Mucosa of rectum (tissue), 2 donors: ENCODE measurements at regions not wholly inside any gene's neighbourhood (a gene's known extent, or its start where the extent isn't known, plus 50 kb on each side); places are given as distances from the start of the nearest gene placed in this dataset.
A peak's percentile ranks its signal among the peaks of the same experiment; 100 is the strongest.
"Not testable (repeated sequence)": the region's sequence is repeated elsewhere in the genome, so short reads cannot be mapped to it uniquely, and the experiment has no call there.

Experiments
- H3K27ac ChIP-seq, 2 donors: one replicate each; pipeline ENCODE4 v1.7.0; 2013; ENCODE audit warnings: inconsistent platforms in 2 of 2, low read depth in 2 of 2, low read length in 2 of 2
- H3K27me3 ChIP-seq, 2 donors: one replicate each; pipeline ENCODE4 v1.7.0; 2013; ENCODE audit warnings: low read length in 2 of 2; ENCODE audit not compliant: control insufficient read depth in 2 of 2, insufficient read depth in 2 of 2
- H3K36me3 ChIP-seq, 2 donors: one replicate each; pipeline ENCODE4 v1.7.0; 2013; ENCODE audit warnings: low read length in 2 of 2; ENCODE audit not compliant: control insufficient read depth in 2 of 2, insufficient read depth in 2 of 2
- H3K4me1 ChIP-seq, 2 donors: one replicate each; pipeline ENCODE4 v1.7.0; 2013; ENCODE audit warnings: low read length in 2 of 2, mild to moderate bottlenecking in 1 of 2; ENCODE audit not compliant: control insufficient read depth in 2 of 2, insufficient read depth in 2 of 2
- H3K4me3 ChIP-seq, 2 donors: one replicate each; pipeline ENCODE4 v1.7.0; 2013; ENCODE audit warnings: low read length in 2 of 2
- H3K9ac ChIP-seq, 2 donors: one replicate each; pipeline ENCODE4 v1.7.0; 2013; ENCODE audit warnings: low read length in 2 of 2, low read depth in 1 of 2, mild to moderate bottlenecking in 1 of 2
- H3K9me3 ChIP-seq, 2 donors: one replicate each; pipeline ENCODE4 v1.7.0; 2013; ENCODE audit warnings: low read length in 2 of 2; ENCODE audit not compliant: control insufficient read depth in 2 of 2
- donor health status: healthy.
- donor health status: Normal muscosa, but diverticular disease.

- peak overlapping the region in 1 of 2 donors; percentile 16 for H3K9ac ChIP-seq
- H3K27ac ChIP-seq = peak overlapping the region in 1 of 2 donors; percentile 45
- H3K36me3 ChIP-seq = no peaks in the 10 kb centered on the region
- no peak overlapping the region for H3K4me3 ChIP-seq
- no peaks in the 10 kb centered on the region for H3K9me3 ChIP-seq
- no peaks in the 10 kb centered on the region for H3K27me3 ChIP-seq
- H3K4me1 ChIP-seq = peaks cover 13 to 18% of the 10 kb centered on the region in 2 donors
Measured at GRCh38 chr1:234851450-234852438, 241.8 kb upstream of the IRF2BP2 start.

DNA sequence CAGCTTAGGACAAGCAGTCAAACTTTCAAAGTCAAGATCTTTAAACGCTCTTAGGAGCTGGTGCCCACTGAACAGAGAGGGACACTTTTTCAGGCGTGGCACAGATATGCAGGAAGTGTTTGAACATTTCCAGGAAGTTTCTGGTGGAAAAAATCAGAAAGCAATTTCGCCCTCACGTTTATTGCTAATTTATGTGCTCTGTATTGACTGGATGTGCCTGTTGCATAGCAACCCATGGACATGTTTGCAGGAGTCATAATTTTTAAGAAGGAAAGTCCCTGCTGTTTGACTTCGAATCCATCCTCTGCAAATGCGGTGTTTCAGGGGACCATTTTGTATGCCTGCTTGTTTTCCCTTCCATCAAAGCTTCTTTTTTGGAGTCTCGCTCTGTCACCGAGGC, 239.9 kb upstream of the IRF2BP2 start:
- Histone ChIP-seq H3K9me3 (no peaks in the 10 kb centered on the region), H3K4me1 (peaks cover 13 to 20% of the 10 kb centered on the region in 2 donors), H3K27ac (peak overlapping the region; percentile 64 to 71), H3K4me3 (no peak overlapping the region), H3K36me3 (no peaks in the 10 kb centered on the region), H3K27me3 (no peaks in the 10 kb centered on the region), H3K9ac (no peak overlapping the region)

DNA sequence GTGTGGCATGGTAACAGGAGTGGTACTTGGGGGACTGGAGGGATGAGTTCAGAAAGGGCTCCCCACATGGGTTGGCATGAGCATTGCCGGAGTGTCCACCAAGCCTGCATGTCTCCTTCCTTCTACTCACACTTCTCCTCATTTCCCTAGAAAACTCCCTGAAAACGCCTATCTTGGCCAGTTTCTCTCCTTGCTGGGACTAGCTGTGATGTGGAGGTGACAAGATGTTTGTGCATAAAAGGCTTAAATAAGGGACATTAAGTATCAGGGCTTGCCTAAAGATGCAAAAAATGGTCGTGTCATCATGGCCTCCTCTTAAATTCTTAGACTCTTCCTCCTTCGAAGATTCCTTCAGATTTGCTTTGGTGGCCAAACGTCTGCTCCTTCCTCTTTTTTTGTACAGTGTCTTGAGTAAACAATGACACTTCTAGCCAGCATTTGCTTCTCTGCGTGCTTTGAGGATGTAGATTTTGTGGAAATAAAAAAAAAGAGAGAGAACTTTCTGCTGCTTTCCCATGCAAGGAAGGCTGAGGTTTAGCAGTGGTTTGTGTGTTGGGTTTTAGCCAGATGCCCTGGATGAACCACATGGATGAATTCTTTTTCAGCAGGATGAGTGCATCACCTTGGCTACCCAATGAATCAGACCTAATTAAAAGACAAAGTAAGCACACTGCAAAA, 239.1 kb upstream of the IRF2BP2 start:
- Histone ChIP-seq H3K9ac (no peak overlapping the region), H3K27me3 (no peaks in the 10 kb centered on the region), H3K9me3 (no peaks in the 10 kb centered on the region), H3K4me3 (no peak overlapping the region), H3K4me1 (peaks cover 13 to 27% of the 10 kb centered on the region in 2 donors), H3K27ac (peak overlapping the region; percentile 64 to 71), H3K36me3 (no peaks in the 10 kb centered on the region)

- H3K4me1 ChIP-seq = peaks cover 16 to 27% of the 10 kb centered on the region in 2 donors
- not testable (repeated sequence) for H3K36me3 ChIP-seq, H3K9me3 ChIP-seq, H3K9ac ChIP-seq, H3K27me3 ChIP-seq, H3K27ac ChIP-seq, H3K4me3 ChIP-seq
Measured at GRCh38 chr1:234846813-234847212, 236.8 kb upstream of the IRF2BP2 start.

GRCh38 chr1:234845836-234846235, 235.9 kb upstream of the IRF2BP2 start:
- no peak overlapping the region for H3K27ac ChIP-seq
- no peaks in the 10 kb centered on the region for H3K27me3 ChIP-seq
- H3K4me3 ChIP-seq = no peak overlapping the region
- H3K36me3 ChIP-seq = no peaks in the 10 kb centered on the region
- no peaks in the 10 kb centered on the region for H3K9me3 ChIP-seq
- peaks cover 11 to 22% of the 10 kb centered on the region in 2 donors for H3K4me1 ChIP-seq
- no peak overlapping the region for H3K9ac ChIP-seq

DNA sequence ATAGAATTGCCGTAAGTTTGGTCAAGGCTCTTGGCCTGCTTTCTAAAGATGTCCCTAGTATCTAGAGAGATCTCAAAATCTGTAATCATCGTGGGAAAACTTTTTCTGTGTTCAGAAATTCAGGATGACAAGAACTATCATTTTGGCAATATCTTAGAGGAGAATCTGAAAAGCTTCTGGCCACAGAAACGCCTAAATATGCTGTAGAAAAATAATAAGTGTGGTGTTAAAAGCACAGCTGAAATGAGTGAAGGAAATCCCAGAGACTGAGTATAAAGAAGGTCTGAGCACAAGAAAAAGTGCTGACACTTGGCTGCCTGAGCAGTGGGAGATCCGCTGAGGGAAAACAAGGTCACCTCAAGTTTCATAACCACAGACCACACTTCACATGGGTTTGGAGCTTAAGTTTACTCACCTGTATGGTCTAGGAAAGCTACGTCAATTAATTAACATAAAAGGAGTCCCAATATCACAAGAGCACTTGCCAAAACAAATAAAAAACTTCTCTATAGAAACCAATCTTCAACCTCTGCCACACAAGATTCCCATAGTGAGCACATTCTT, 235.2 kb upstream of the IRF2BP2 start:
- Histone ChIP-seq H3K9me3 (no peaks in the 10 kb centered on the region), H3K4me3 (no peak overlapping the region), H3K36me3 (no peaks in the 10 kb centered on the region), H3K9ac (no peak overlapping the region), H3K27ac (peak overlapping the region in 1 of 2 donors; percentile 7), H3K4me1 (peaks cover 9 to 19% of the 10 kb centered on the region in 2 donors), H3K27me3 (no peaks in the 10 kb centered on the region)

GRCh38 chr1:234844479-234845031, 234.6 kb upstream of the IRF2BP2 start:
- no peak overlapping the region for H3K4me3 ChIP-seq
- H3K36me3 ChIP-seq = no peaks in the 10 kb centered on the region
- peak overlapping the region; percentile 23 to 29 for H3K27ac ChIP-seq
- H3K9ac ChIP-seq = no peak overlapping the region
- H3K4me1 ChIP-seq = peaks cover 5 to 13% of the 10 kb centered on the region in 2 donors
- no peaks in the 10 kb centered on the region for H3K9me3 ChIP-seq
- no peaks in the 10 kb centered on the region for H3K27me3 ChIP-seq

DNA sequence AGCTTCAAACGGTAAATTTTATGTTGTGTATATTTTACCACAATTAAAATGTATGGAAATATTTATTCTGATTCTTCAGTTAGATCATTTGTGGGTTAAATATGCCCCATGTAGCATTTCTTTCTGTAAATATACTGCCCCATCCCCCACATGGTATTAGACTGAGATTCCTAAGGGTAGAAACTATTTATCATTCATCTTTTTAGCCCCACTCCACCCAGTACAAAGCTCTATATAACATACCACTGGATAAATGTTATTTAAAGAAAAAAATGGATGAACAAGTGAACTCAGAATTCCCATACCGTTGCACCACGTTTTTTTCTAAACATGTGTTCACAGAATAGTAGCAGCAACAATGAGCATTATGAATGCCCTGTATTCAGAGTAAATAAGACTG, 234.0 kb upstream of the IRF2BP2 start:
- Histone ChIP-seq H3K4me3 (no peak overlapping the region), H3K4me1 (peaks cover 5 to 12% of the 10 kb centered on the region in 2 donors), H3K9me3 (no peaks in the 10 kb centered on the region), H3K36me3 (no peaks in the 10 kb centered on the region), H3K27ac (peak overlapping the region; percentile 23 to 29), H3K27me3 (no peaks in the 10 kb centered on the region), H3K9ac (no peak overlapping the region)

- Histone ChIP-seq H3K4me1 (peaks cover 5 to 15% of the 10 kb centered on the region in 2 donors), H3K36me3 (no peaks in the 10 kb centered on the region), H3K27me3 (no peaks in the 10 kb centered on the region), H3K4me3 (no peak overlapping the region), H3K27ac (peak overlapping the region; percentile 42 to 49), H3K9me3 (no peaks in the 10 kb centered on the region), H3K9ac (peak overlapping the region in 1 of 2 donors; percentile 43)
Measured at GRCh38 chr1:234842726-234843641, 233.0 kb upstream of the IRF2BP2 start.
